DOHH2 (cell line): ENCODE measurements at regions not wholly inside any gene's neighbourhood (a gene's known extent, or its start where the extent isn't known, plus 50 kb on each side); places are given as distances from the start of the nearest gene placed in this dataset.

ENCODE experiments used
- H3F3A ChIP-seq: fragments of 200-600 bp; sonication (generic), shearing (Covaris generic); 2 replicates; pipeline ENCODE4 v1.6.0; 2016; ENCODE audit warnings: antibody characterized with exemption, mild to moderate bottlenecking; ENCODE audit not compliant: control insufficient read depth, insufficient read depth
- H3K27ac ChIP-seq: fragments of 200-600 bp; sonication (generic); 2 replicates; pipeline ENCODE4 v1.5.1; 2014; ENCODE audit warnings: low read depth, mild to moderate bottlenecking, low read length, moderate library complexity
- H3K27me3 ChIP-seq: fragments of 200-600 bp; sonication (generic); 2 replicates; pipeline ENCODE4 v1.6.1; 2014; ENCODE audit warnings: mild to moderate bottlenecking, low read length, mixed read lengths; ENCODE audit not compliant: control insufficient read depth
- H3K36me3 ChIP-seq: fragments of 200-600 bp; sonication (generic); 2 replicates; pipeline ENCODE4 v1.6.1; 2014; ENCODE audit warnings: mild to moderate bottlenecking, low read length, moderate library complexity, mixed read lengths; ENCODE audit not compliant: control insufficient read depth
- H3K4me1 ChIP-seq: fragments of 200-600 bp; sonication (generic); 2 replicates; pipeline ENCODE4 v1.6.1; 2014; ENCODE audit warnings: mild to moderate bottlenecking, low read length, mixed read lengths; ENCODE audit not compliant: control insufficient read depth
- H3K4me2 ChIP-seq: fragments of 200-600 bp; sonication (generic); 2 replicates; pipeline ENCODE4 v1.6.0; 2014; ENCODE audit warnings: mild to moderate bottlenecking, low read length, moderate library complexity
- H3K4me3 ChIP-seq: fragments of 200-600 bp; sonication (generic); 2 replicates; pipeline ENCODE4 v1.5.1; 2014; ENCODE audit warnings: mild to moderate bottlenecking, low read length, mixed read lengths
- H3K79me2 ChIP-seq: fragments of 200-600 bp; sonication (generic); 2 replicates; pipeline ENCODE4 v1.6.1; 2014; ENCODE audit warnings: mild to moderate bottlenecking, low read length, mixed read lengths; ENCODE audit not compliant: control insufficient read depth
- H3K9me2 ChIP-seq: fragments of 200-600 bp; sonication (generic); replicated peaks from 2 replicates; pipeline ENCODE4 v1.6.1; 2014; ENCODE audit warnings: mild to moderate bottlenecking, low read length, mixed read lengths; ENCODE audit not compliant: control insufficient read depth
- H3K9me3 ChIP-seq: fragments of 200-600 bp; sonication (generic); 2 replicates; pipeline ENCODE4 v1.6.1; 2014; ENCODE audit warnings: antibody characterized with exemption, low read length, mixed read lengths; ENCODE audit not compliant: control insufficient read depth, insufficient read depth
- H4K20me1 ChIP-seq: fragments of 200-600 bp; sonication (generic); 2 replicates; pipeline ENCODE4 v1.6.0; 2014; ENCODE audit warnings: low read depth, mild to moderate bottlenecking, antibody characterized with exemption, low read length, moderate library complexity; ENCODE audit not compliant: control insufficient read depth, insufficient read depth
- CTCF ChIP-seq: fragments of 200-600 bp; sonication (generic); IDR thresholded peaks from one replicate; pipeline ENCODE4 v1.5.1; 2014; ENCODE audit warnings: antibody characterized with exemption, mild to moderate bottlenecking, low read depth, low read length; ENCODE audit not compliant: poor library complexity, severe bottlenecking
- EZH2phosphoT487 ChIP-seq: fragments of 200-600 bp; sonication (generic); IDR thresholded peaks from 2 replicates; pipeline ENCODE4 v1.6.1; 2017; ENCODE audit warnings: borderline replicate concordance, mild to moderate bottlenecking, antibody characterized with exemption, low read length, moderate library complexity, mixed read lengths

DNA sequence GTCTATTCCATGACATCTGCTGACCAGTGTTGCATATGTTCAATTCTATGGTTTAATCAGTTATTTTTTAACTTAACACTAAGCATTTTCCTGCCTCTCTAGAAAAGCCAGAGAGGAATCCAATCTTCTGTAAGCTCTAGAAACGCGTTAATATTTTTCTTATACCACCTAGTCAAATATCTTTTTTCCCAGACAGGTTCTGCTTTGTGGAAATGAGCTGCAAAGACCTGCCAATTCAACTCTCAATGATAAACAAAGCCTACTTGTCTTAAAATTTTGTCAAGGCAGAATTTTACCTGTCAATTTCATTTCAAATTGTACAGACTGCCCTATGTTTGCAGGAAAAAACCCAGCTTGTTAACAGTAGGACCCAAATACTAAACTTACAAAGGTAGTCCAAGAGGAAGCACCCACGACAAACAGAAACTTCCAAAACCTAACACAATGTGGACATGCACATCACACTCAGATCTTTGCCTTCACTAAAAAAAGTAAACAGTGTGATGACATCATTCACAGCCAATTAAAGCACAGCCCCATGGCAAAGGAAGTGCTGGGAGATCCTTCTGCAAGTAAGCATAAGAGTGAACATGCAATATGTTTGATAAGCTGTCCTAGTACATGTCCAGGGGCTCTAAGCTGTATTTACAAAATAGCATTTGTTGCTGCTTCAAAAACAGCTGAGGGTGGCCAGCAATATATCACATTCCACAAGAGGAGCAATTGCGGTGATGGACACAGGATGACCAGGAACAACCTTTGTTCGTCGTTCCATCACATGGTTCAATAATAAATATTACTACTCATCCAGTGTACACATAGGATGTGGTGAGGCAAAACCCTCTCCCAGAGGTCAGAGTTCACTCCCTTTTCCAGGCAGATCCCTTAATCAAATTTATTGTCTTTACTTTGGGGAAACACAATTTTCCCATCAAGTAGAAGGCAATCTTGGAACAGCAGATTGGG lies 139.4 kb upstream of the TSC22D2 start:
- H3K9me2 ChIP-seq = no peaks in the 10 kb centered on the region
- no peaks in the 10 kb centered on the region for H3K9me3 ChIP-seq
- H3F3A ChIP-seq = no peaks in the 10 kb centered on the region
- H3K4me1 ChIP-seq = peaks cover 9% of the 10 kb centered on the region
- H3K27me3 ChIP-seq = peaks cover 5% of the 10 kb centered on the region; the same call in 1 of the 2 replicates
- H3K4me3 ChIP-seq = no peak overlapping the region
- H3K4me2 ChIP-seq = no peak overlapping the region
- TF ChIP-seq EZH2phosphoT487 = no peak
- H3K79me2 ChIP-seq = no peaks in the 10 kb centered on the region
- H3K27ac ChIP-seq = no peak overlapping the region
- no peaks in the 10 kb centered on the region for H3K36me3 ChIP-seq
- H4K20me1 ChIP-seq = no peaks in the 10 kb centered on the region

- Histone ChIP-seq H3F3A (no peaks in the 10 kb centered on the region), H3K9me2 (no peaks in the 10 kb centered on the region), H3K79me2 (no peaks in the 10 kb centered on the region), H3K36me3 (no peaks in the 10 kb centered on the region), H3K4me2 (no peak overlapping the region), H3K27me3 (no peaks in the 10 kb centered on the region; the same call in 1 of the 2 replicates), H3K27ac (no peak overlapping the region), H3K9me3 (no peaks in the 10 kb centered on the region), H4K20me1 (no peaks in the 10 kb centered on the region), H3K4me1 (peaks cover 9% of the 10 kb centered on the region), H3K4me3 (no peak overlapping the region)
- TF ChIP-seq CTCF = no peak
- no peak for TF ChIP-seq EZH2phosphoT487
Measured at GRCh38 chr3:150267288-150267687, 140.8 kb upstream of the TSC22D2 start.

DNA sequence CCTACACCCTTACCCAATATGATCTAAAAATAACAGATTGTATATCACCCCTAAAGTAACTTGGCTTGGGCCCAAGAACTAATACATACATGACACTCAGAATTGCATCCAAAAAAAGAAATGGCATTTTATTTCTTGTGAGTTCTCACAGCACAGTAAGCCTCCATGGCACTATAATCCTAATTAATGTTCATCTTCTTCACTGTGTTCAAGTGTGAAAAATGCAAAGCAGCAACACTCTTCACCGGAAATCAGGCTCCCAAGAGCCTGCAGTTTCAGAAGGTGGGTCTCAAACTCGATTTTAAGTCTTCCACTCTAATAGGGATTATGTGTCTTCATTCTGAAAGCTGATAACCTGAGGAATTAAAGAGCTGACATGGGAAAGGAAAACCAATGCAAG lies 142.8 kb upstream of the TSC22D2 start:
- H3F3A ChIP-seq = no peaks in the 10 kb centered on the region
- H3K4me3 ChIP-seq = no peak overlapping the region
- no peaks in the 10 kb centered on the region for H3K79me2 ChIP-seq
- H3K27me3 ChIP-seq = no peaks in the 10 kb centered on the region
- no peaks in the 10 kb centered on the region for H3K9me2 ChIP-seq
- no peaks in the 10 kb centered on the region for H4K20me1 ChIP-seq
- H3K4me1 ChIP-seq = peaks cover 9% of the 10 kb centered on the region
- H3K4me2 ChIP-seq = peak overlapping the region; percentile 36
- H3K36me3 ChIP-seq = no peaks in the 10 kb centered on the region
- no peaks in the 10 kb centered on the region for H3K9me3 ChIP-seq
- no peak overlapping the region for H3K27ac ChIP-seq
- TF ChIP-seq CTCF (no peak), EZH2phosphoT487 (no peak)

- no peaks in the 10 kb centered on the region for H3K27me3 ChIP-seq
- peaks cover 9% of the 10 kb centered on the region for H3K4me1 ChIP-seq
- TF ChIP-seq EZH2phosphoT487 (no peak), CTCF (no peak)
- H3K79me2 ChIP-seq = no peaks in the 10 kb centered on the region
- H3K27ac ChIP-seq = no peak overlapping the region
- H3K9me2 ChIP-seq = no peaks in the 10 kb centered on the region
- no peaks in the 10 kb centered on the region for H3F3A ChIP-seq
- H3K36me3 ChIP-seq = no peaks in the 10 kb centered on the region
- no peak overlapping the region for H3K4me3 ChIP-seq
- no peaks in the 10 kb centered on the region for H3K9me3 ChIP-seq
- H4K20me1 ChIP-seq = no peaks in the 10 kb centered on the region
- H3K4me2 ChIP-seq = peak overlapping the region; percentile 36
Measured at GRCh38 chr3:150264561-150265279, 143.4 kb upstream of the TSC22D2 start.
